Muscle layer of colon (tissue), 2 donors: ENCODE measurements at regions not wholly inside any gene's neighbourhood (a gene's known extent, or its start where the extent isn't known, plus 50 kb on each side); places are given as distances from the start of the nearest gene placed in this dataset.
"Not testable (repeated sequence)": the region's sequence is repeated elsewhere in the genome, so short reads cannot be mapped to it uniquely, and the experiment has no call there.

Experiments used
- H3K27ac ChIP-seq: one replicate; pipeline ENCODE4 v1.7.0; 2013; ENCODE audit warnings: low read depth, mild to moderate bottlenecking, low read length, moderate library complexity
- H3K27me3 ChIP-seq, 2 donors: one replicate each; pipeline ENCODE4 v1.7.0; 2013; ENCODE audit warnings: low read length in 2 of 2, mild to moderate bottlenecking in 2 of 2; ENCODE audit not compliant: insufficient read depth in 2 of 2, control insufficient read depth in 1 of 2
- H3K36me3 ChIP-seq: one replicate; pipeline ENCODE4 v1.7.0; 2013; ENCODE audit warnings: mild to moderate bottlenecking, low read length; ENCODE audit not compliant: insufficient read depth
- H3K4me1 ChIP-seq: one replicate; pipeline ENCODE4 v1.7.0; 2013; ENCODE audit warnings: mild to moderate bottlenecking, low read length; ENCODE audit not compliant: insufficient read depth
- H3K4me3 ChIP-seq, 2 donors: one replicate each; pipeline ENCODE4 v1.7.0; 2013; ENCODE audit warnings: low read length in 2 of 2, low read depth in 1 of 2, mild to moderate bottlenecking in 1 of 2, moderate library complexity in 1 of 2
- H3K9ac ChIP-seq: one replicate; pipeline ENCODE4 v1.7.0; 2013; ENCODE audit warnings: low read length
- H3K9me3 ChIP-seq: one replicate; pipeline ENCODE4 v1.7.0; 2013; ENCODE audit warnings: mild to moderate bottlenecking, low read length
- donor health status: abdominal sarcoma.
- donor health status: Adenocarcinoma of cecum.

GRCh38 chr7:68807666-68808065 lies 790.6 kb upstream of the AUTS2 start:
- no peaks in the 10 kb centered on the region for H3K4me1 ChIP-seq
- H3K27me3 ChIP-seq = no peaks in the 10 kb centered on the region
- H3K4me3 ChIP-seq = no peak overlapping the region
- H3K27ac ChIP-seq = no peak overlapping the region
- no peaks in the 10 kb centered on the region for H3K36me3 ChIP-seq
- H3K9me3 ChIP-seq = no peaks in the 10 kb centered on the region
- no peak overlapping the region for H3K9ac ChIP-seq

- Histone ChIP-seq H3K4me1 (no peaks in the 10 kb centered on the region), H3K27me3 (no peaks in the 10 kb centered on the region), H3K4me3 (no peak overlapping the region), H3K9me3 (no peaks in the 10 kb centered on the region), H3K9ac (no peak overlapping the region), H3K36me3 (no peaks in the 10 kb centered on the region), H3K27ac (no peak overlapping the region)
Observed at GRCh38 chr7:68813551-68814080, 784.7 kb upstream of the AUTS2 start.

GRCh38 chr7:68816491-68816890 lies 781.8 kb upstream of the AUTS2 start:
- Histone ChIP-seq H3K9ac (no peak overlapping the region), H3K27ac (no peak overlapping the region), H3K4me3 (no peak overlapping the region), H3K27me3 (no peaks in the 10 kb centered on the region), H3K9me3 (no peaks in the 10 kb centered on the region), H3K4me1 (no peaks in the 10 kb centered on the region), H3K36me3 (no peaks in the 10 kb centered on the region)

GRCh38 chr7:68820321-68820720 lies 778.0 kb upstream of the AUTS2 start:
- Histone ChIP-seq H3K4me1 (no peaks in the 10 kb centered on the region), H3K4me3 (no peak overlapping the region), H3K9ac (no peak overlapping the region)

GRCh38 chr7:68821846-68822245 lies 776.4 kb upstream of the AUTS2 start:
- H3K9me3 ChIP-seq = peaks cover 7% of the 10 kb centered on the region
- no peak overlapping the region for H3K4me3 ChIP-seq
- H3K27ac ChIP-seq = no peak overlapping the region
- no peaks in the 10 kb centered on the region for H3K27me3 ChIP-seq
- H3K4me1 ChIP-seq = no peaks in the 10 kb centered on the region
- H3K36me3 ChIP-seq = no peaks in the 10 kb centered on the region
- H3K9ac ChIP-seq = no peak overlapping the region

More at GRCh38 chr7:68820321-68820720, 778.0 kb upstream of the AUTS2 start:
- Histone ChIP-seq H3K36me3 (no peaks in the 10 kb centered on the region), H3K9me3 (peaks cover 7% of the 10 kb centered on the region), H3K27me3 (no peaks in the 10 kb centered on the region), H3K27ac (no peak overlapping the region)

- no peak overlapping the region for H3K9ac ChIP-seq
- H3K4me3 ChIP-seq = no peak overlapping the region
- H3K4me1 ChIP-seq = no peaks in the 10 kb centered on the region
- H3K9me3 ChIP-seq = peaks cover 7% of the 10 kb centered on the region
- no peaks in the 10 kb centered on the region for H3K27me3 ChIP-seq
- H3K36me3 ChIP-seq = no peaks in the 10 kb centered on the region
- no peak overlapping the region for H3K27ac ChIP-seq
Observed at GRCh38 chr7:68823996-68824780, 774.1 kb upstream of the AUTS2 start.

GRCh38 chr7:68828575-68828974 lies 769.7 kb upstream of the AUTS2 start:
- H3K9me3 ChIP-seq = peaks cover 7% of the 10 kb centered on the region
- no peaks in the 10 kb centered on the region for H3K4me1 ChIP-seq
- H3K27me3 ChIP-seq = no peaks in the 10 kb centered on the region
- H3K27ac ChIP-seq = no peak overlapping the region
- no peak overlapping the region for H3K9ac ChIP-seq
- H3K4me3 ChIP-seq = no peak overlapping the region
- no peaks in the 10 kb centered on the region for H3K36me3 ChIP-seq

GRCh38 chr7:68833422-68833821 lies 764.9 kb upstream of the AUTS2 start:
- no peaks in the 10 kb centered on the region for H3K36me3 ChIP-seq
- H3K27me3 ChIP-seq = no peaks in the 10 kb centered on the region
- no peak overlapping the region for H3K9ac ChIP-seq
- no peaks in the 10 kb centered on the region for H3K9me3 ChIP-seq
- H3K4me3 ChIP-seq = no peak overlapping the region
- H3K4me1 ChIP-seq = no peaks in the 10 kb centered on the region
- no peak overlapping the region for H3K27ac ChIP-seq

- H3K9me3 ChIP-seq = no peaks in the 10 kb centered on the region
- no peak overlapping the region for H3K4me3 ChIP-seq
- H3K27me3 ChIP-seq = no peaks in the 10 kb centered on the region
- peaks cover 9% of the 10 kb centered on the region for H3K4me1 ChIP-seq
- H3K9ac ChIP-seq = no peak overlapping the region
- H3K27ac ChIP-seq = no peak overlapping the region
- H3K36me3 ChIP-seq = no peaks in the 10 kb centered on the region
Observed at GRCh38 chr7:68839014-68839413, 759.3 kb upstream of the AUTS2 start.

GRCh38 chr7:68840991-68841390 lies 757.3 kb upstream of the AUTS2 start:
- Histone ChIP-seq H3K4me1 (peaks cover 9% of the 10 kb centered on the region), H3K27ac (no peak overlapping the region), H3K9me3 (no peaks in the 10 kb centered on the region), H3K4me3 (no peak overlapping the region), H3K27me3 (no peaks in the 10 kb centered on the region), H3K9ac (no peak overlapping the region), H3K36me3 (no peaks in the 10 kb centered on the region)

GRCh38 chr7:68843985-68844384 lies 754.3 kb upstream of the AUTS2 start:
- H3K9ac ChIP-seq, H3K27me3 ChIP-seq, H3K9me3 ChIP-seq, H3K4me3 ChIP-seq, H3K4me1 ChIP-seq, H3K36me3 ChIP-seq, H3K27ac ChIP-seq: not testable (repeated sequence)

GRCh38 chr7:68846811-68847325 lies 751.4 kb upstream of the AUTS2 start:
- Histone ChIP-seq H3K4me1 (no peaks in the 10 kb centered on the region), H3K36me3 (no peaks in the 10 kb centered on the region), H3K27ac (no peak overlapping the region), H3K9ac (no peak overlapping the region), H3K9me3 (no peaks in the 10 kb centered on the region), H3K4me3 (no peak overlapping the region), H3K27me3 (no peaks in the 10 kb centered on the region)
